ENCODE measurements at regions not wholly inside any gene's neighbourhood (a gene's known extent, or its start where the extent isn't known, plus 50 kb on each side); places are given as distances from the start of the nearest gene placed in this dataset.

DNA sequence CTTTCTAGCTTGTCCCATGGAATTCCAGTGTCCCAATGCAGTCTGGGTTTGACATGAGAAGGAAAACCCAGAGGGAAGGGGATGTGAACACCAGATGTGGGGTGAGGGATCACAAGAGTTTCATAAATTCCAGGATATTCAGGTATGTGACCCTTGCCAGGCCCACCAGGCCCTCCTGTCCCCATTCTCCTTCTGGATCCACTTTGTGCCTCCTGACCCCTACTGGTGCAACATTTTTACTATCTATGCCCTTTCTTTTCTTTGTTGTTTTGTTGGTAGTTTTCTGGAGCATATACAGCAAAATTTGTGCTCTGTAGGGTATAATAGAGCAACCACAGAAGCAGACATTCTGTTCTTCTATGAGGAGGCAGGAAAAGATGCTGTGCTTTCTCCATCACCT lies 597.0 kb upstream of the GRAMD2B start:
- H3K4me3 ChIP-seq (ENCODE audit: low read depth, low read length), result no peak overlapping the region
- no peaks in the 10 kb centered on the region for H3K27me3 ChIP-seq (ENCODE audit: insufficient read depth, low read depth, severe bottlenecking)
- no peak for DNase-seq
- H3K9me3 ChIP-seq (ENCODE audit: severe bottlenecking), result peaks cover 1% of the 10 kb centered on the region
- no peak overlapping the region for H3K27ac ChIP-seq
- no peaks in the 10 kb centered on the region for H3K36me3 ChIP-seq
- TF ChIP-seq, protein P1, sequence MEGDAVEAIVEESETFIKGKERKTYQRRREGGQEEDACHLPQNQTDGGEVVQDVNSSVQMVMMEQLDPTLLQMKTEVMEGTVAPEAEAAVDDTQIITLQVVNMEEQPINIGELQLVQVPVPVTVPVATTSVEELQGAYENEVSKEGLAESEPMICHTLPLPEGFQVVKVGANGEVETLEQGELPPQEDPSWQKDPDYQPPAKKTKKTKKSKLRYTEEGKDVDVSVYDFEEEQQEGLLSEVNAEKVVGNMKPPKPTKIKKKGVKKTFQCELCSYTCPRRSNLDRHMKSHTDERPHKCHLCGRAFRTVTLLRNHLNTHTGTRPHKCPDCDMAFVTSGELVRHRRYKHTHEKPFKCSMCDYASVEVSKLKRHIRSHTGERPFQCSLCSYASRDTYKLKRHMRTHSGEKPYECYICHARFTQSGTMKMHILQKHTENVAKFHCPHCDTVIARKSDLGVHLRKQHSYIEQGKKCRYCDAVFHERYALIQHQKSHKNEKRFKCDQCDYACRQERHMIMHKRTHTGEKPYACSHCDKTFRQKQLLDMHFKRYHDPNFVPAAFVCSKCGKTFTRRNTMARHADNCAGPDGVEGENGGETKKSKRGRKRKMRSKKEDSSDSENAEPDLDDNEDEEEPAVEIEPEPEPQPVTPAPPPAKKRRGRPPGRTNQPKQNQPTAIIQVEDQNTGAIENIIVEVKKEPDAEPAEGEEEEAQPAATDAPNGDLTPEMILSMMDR (IDR thresholded peaks at IDR 0.05; ENCODE audit: low read depth, low read length), result 0 out of 2 replicates have a peak, but pooled peaks have one; percentile 19

DNA sequence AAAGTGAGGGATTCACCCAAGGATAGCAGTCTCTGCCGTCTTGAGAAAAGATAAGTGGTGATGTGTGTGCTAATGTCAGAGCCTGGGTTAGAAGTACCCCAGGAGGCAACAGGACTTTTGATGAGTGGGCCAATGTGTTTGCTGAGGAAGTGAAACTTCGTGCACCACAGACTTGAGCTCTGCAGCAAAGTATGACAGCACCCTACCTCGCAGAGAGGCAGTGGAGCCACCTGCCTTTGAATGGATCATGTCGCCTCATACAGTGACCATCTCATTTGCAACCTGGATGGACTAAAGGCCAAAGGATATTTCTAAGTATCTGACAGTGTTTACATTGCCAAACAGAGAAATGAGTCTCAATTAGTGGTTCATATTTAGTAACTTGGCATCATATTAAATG lies 593.9 kb upstream of the GRAMD2B start:
- TF ChIP-seq, protein P1 (IDR thresholded peaks at IDR 0.05; ENCODE audit: low read depth, low read length), result no peak
- Histone ChIP-seq H3K27ac (no peak overlapping the region), H3K36me3 (no peaks in the 10 kb centered on the region), H3K9me3 (ENCODE audit: severe bottlenecking) (peaks cover 2% of the 10 kb centered on the region), H3K4me3 (ENCODE audit: low read depth, low read length) (no peak overlapping the region), H3K27me3 (ENCODE audit: insufficient read depth, low read depth, severe bottlenecking) (no peaks in the 10 kb centered on the region)
- DNase-seq, result no peak

DNA sequence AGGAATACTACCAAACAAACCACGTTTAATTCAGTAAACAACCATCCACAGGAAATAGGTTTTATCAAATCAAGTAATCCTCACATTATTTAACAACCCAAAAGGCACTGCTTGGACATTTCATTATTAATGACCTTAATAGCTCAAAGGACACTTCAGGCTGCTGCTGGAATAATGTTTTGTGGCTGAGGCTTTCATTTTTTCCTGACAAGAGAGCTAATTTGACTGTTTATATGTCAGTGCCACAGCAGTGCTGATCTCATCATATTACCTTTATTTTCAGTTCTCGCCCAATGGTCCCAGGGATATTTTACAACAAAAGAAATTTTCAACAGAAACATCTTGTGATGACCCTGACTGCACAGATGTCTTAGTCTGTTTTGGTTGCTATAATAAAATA lies 589.8 kb upstream of the GRAMD2B start:
- Histone ChIP-seq H3K27ac (no peak overlapping the region), H3K36me3 (no peaks in the 10 kb centered on the region), H3K4me3 (ENCODE audit: low read depth, low read length) (no peak overlapping the region), H3K9me3 (ENCODE audit: severe bottlenecking) (peaks cover 2% of the 10 kb centered on the region), H3K27me3 (ENCODE audit: insufficient read depth, low read depth, severe bottlenecking) (no peaks in the 10 kb centered on the region)
- DNase-seq, result no peak
- TF ChIP-seq, protein P1 (IDR thresholded peaks at IDR 0.05; ENCODE audit: low read depth, low read length), result no peak

DNA sequence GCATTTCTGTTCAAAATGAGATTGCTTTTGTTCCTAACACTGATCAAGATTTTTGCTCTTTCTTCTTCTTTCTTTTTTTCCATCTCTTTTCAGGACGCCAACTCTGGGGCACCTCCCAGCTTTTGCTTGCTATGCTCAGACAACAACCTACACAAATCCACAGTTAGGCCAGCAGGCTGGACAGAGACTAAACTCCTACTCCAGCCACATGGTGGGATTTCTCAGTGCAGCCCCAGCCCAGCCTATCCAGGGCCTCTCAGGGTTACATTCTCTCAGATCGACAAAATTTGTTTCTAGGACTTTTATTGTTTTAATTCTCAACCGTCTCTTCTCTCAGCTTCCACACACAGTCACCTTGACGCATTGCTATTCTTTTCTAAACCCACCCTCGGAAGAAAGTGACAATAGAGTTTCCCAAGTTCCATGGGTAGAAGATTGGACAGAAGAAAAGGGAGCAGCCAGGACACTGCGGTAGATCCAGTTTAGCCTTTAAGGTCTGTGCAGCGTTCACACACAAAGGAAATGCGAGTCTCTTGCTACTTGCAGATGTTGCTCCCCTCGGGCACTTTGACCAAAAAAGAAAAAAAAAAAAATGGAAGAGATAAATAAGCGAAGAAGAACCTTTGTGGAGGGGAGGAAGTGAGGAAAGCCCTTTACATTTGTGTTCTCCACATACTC lies 588.6 kb upstream of the GRAMD2B start:
- H3K27ac ChIP-seq, result no peak overlapping the region
- no peak for DNase-seq
- TF ChIP-seq, protein P1 (IDR thresholded peaks at IDR 0.05; ENCODE audit: low read depth, low read length), result no peak
- no peak overlapping the region for H3K4me3 ChIP-seq (ENCODE audit: low read depth, low read length)
- peaks cover 2% of the 10 kb centered on the region for H3K9me3 ChIP-seq (ENCODE audit: severe bottlenecking)
- no peaks in the 10 kb centered on the region for H3K27me3 ChIP-seq (ENCODE audit: insufficient read depth, low read depth, severe bottlenecking)
- H3K36me3 ChIP-seq, result no peaks in the 10 kb centered on the region

DNA sequence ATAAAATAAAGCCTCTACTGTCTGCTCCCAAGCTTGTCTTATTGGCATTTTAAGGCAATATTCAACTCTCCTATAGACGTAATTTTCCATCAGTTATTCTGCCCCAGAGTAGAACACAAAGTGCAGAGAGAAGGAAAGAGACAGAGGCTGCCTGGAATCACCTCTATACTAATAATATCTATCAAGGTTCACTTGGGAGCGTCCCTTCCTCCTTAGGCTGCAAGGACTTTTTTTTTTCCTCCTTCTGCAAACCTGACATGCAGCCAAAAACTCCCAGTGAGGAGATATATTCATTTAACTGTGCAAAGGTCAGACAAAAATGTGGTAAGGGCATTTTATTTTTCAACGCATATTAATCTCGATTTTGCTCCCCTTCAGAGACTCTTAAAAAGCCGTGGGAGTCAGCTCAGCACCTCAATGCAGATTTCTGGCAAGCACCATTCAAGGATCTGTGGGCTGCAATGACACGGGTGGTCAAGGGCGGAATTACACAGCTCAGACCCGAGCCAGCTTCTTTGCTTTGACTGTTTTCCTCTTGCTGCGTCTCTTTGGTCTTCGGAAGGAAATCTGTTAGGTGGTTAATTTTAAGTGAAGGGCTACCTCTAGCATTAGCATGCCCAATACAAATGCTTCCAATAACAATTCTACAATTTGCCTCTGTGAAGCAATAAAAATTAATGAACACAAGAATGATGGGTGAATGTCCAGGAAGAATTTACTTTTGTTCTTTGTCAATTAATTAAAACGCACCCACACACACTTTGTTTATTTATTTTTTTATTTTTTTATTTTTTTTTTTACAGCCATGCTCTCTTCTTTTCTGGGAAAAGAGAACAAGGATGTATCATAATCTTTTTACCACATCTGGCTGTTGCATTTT lies 587.7 kb upstream of the GRAMD2B start:
- DNase-seq, result peak; percentile 54
- no peaks in the 10 kb centered on the region for H3K36me3 ChIP-seq
- no peak overlapping the region for H3K4me3 ChIP-seq (ENCODE audit: low read depth, low read length)
- TF ChIP-seq, protein P1 (IDR thresholded peaks at IDR 0.05; ENCODE audit: low read depth, low read length), result peak; percentile 72
- no peaks in the 10 kb centered on the region for H3K27me3 ChIP-seq (ENCODE audit: insufficient read depth, low read depth, severe bottlenecking)
- H3K27ac ChIP-seq, result no peak overlapping the region
- peaks cover 2% of the 10 kb centered on the region for H3K9me3 ChIP-seq (ENCODE audit: severe bottlenecking)

Measured in WERI-Rb-1 (cell line).